DND-41 (cell line): ENCODE measurements at regions not wholly inside any gene's neighbourhood (a gene's known extent, or its start where the extent isn't known, plus 50 kb on each side); places are given as distances from the start of the nearest gene placed in this dataset.

Source experiments
- ATAC-seq: fragments of 200-7000 bp; cut with Tn5 transposase; 3 replicates; pipeline ENCODE4 v1.9.1; 2021; ENCODE audit warnings: low read depth; ENCODE audit not compliant: insufficient read depth
- DNase-seq: peaks from one replicate; pipeline ENCODE4 v3.0.0-alpha.2; 2020
- H2AFZ ChIP-seq: 2 replicates; pipeline ENCODE4 v1.6.0; 2012; ENCODE audit warnings: low read depth, low read length
- H3K27ac ChIP-seq: 2 replicates; pipeline ENCODE4 v1.5.1; 2012; ENCODE audit warnings: low read length, inconsistent platforms
- H3K27me3 ChIP-seq: fragments of 200-600 bp; sonication (generic); 2 replicates; pipeline ENCODE4 v1.6.0; 2012; ENCODE audit warnings: low read length, mild to moderate bottlenecking, inconsistent platforms; ENCODE audit not compliant: insufficient read depth, poor library complexity
- H3K36me3 ChIP-seq: 2 replicates; pipeline ENCODE4 v1.5.1; 2012; ENCODE audit warnings: low read length, inconsistent platforms; ENCODE audit not compliant: insufficient read depth
- H3K4me1 ChIP-seq: 2 replicates; pipeline ENCODE4 v1.5.1; 2012; ENCODE audit warnings: mild to moderate bottlenecking, low read length; ENCODE audit not compliant: insufficient read depth
- H3K4me2 ChIP-seq: 2 replicates; pipeline ENCODE4 v1.6.0; 2012; ENCODE audit warnings: mild to moderate bottlenecking, moderate library complexity, low read length, inconsistent platforms; ENCODE audit not compliant: insufficient read depth
- H3K4me3 ChIP-seq, 2 experiments: fragments of 200-600 bp in 1 of 2; shearing (Covaris generic) in 1 of 2; 2 replicates each; pipeline ENCODE4 v1.5.1; 2012 to 2016; ENCODE audit warnings: inconsistent platforms in 2 of 2, low read length in 2 of 2, mild to moderate bottlenecking in 2 of 2, low read depth in 1 of 2, moderate library complexity in 1 of 2
- H3K79me2 ChIP-seq: 2 replicates; pipeline ENCODE4 v1.6.0; 2012; ENCODE audit warnings: low read length, inconsistent platforms; ENCODE audit not compliant: insufficient read depth
- H3K9ac ChIP-seq: 2 replicates; pipeline ENCODE4 v1.6.0; 2012; ENCODE audit warnings: low read depth, mild to moderate bottlenecking, inconsistent platforms, low read length, moderate library complexity
- H3K9me3 ChIP-seq: 2 replicates; pipeline ENCODE4 v1.5.1; 2012; ENCODE audit warnings: low read length, moderate library complexity, mild to moderate bottlenecking, inconsistent platforms; ENCODE audit not compliant: insufficient read depth, severe bottlenecking
- H4K20me1 ChIP-seq: 2 replicates; pipeline ENCODE4 v1.6.0; 2012; ENCODE audit warnings: low read length; ENCODE audit not compliant: insufficient read depth
- EZH2 ChIP-seq: IDR thresholded peaks from 3 replicates; pipeline ENCODE4 v1.6.1; 2012; ENCODE audit warnings: borderline replicate concordance, low read depth, mild to moderate bottlenecking, moderate library complexity, low read length, inconsistent platforms; ENCODE audit not compliant: severe bottlenecking
- TF ChIP-seq, protein P1 (sequence below): IDR thresholded peaks from 2 replicates; pipeline ENCODE4 v1.5.1; 2012; ENCODE audit warnings: borderline replicate concordance, low read length, moderate library complexity, mild to moderate bottlenecking; ENCODE audit not compliant: poor library complexity, severe bottlenecking; ENCODE audit errors: extremely low read depth

GRCh38 chr6:8905757-8906156 is 470.4 kb upstream of the SLC35B3 start:
- Histone ChIP-seq H3K36me3 (no peaks in the 10 kb centered on the region), H3K27ac (no peak overlapping the region), H3K27me3 (no peaks in the 10 kb centered on the region), H3K9ac (no peak overlapping the region), H3K79me2 (no peaks in the 10 kb centered on the region), H3K9me3 (no peaks in the 10 kb centered on the region), H3K4me2 (no peak overlapping the region), H2AFZ (no peak overlapping the region), H3K4me1 (no peaks in the 10 kb centered on the region), H4K20me1 (no peaks in the 10 kb centered on the region), H3K4me3 (no peak overlapping the region)
- ATAC-seq (no peak), DNase-seq (no peak)
- no peak for TF ChIP-seq EZH2
- TF ChIP-seq, protein P1, sequence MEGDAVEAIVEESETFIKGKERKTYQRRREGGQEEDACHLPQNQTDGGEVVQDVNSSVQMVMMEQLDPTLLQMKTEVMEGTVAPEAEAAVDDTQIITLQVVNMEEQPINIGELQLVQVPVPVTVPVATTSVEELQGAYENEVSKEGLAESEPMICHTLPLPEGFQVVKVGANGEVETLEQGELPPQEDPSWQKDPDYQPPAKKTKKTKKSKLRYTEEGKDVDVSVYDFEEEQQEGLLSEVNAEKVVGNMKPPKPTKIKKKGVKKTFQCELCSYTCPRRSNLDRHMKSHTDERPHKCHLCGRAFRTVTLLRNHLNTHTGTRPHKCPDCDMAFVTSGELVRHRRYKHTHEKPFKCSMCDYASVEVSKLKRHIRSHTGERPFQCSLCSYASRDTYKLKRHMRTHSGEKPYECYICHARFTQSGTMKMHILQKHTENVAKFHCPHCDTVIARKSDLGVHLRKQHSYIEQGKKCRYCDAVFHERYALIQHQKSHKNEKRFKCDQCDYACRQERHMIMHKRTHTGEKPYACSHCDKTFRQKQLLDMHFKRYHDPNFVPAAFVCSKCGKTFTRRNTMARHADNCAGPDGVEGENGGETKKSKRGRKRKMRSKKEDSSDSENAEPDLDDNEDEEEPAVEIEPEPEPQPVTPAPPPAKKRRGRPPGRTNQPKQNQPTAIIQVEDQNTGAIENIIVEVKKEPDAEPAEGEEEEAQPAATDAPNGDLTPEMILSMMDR, result no peak

DNA sequence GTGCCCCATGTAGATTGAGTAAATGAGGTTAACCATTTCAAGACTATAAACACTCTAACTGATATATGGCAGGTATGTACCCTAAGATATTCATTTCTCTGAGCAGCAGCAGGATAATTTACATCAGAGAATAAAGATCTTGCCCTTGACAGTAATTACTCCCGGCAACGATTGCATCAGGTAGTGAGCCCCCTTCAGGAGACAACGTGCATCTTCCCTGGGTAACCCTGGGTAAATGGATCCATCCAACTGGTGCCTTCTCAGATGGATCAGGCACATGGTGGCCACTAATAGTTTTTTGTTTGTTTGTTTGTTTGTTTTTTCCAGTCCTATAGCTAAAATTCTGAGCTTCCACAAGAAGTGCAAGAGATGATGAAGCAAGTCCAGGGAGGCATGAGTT is 469.4 kb upstream of the SLC35B3 start:
- Histone ChIP-seq H3K27ac (no peak overlapping the region), H3K4me2 (no peak overlapping the region), H4K20me1 (no peaks in the 10 kb centered on the region), H3K27me3 (no peaks in the 10 kb centered on the region), H3K79me2 (no peaks in the 10 kb centered on the region), H2AFZ (no peak overlapping the region), H3K36me3 (no peaks in the 10 kb centered on the region), H3K9me3 (no peaks in the 10 kb centered on the region), H3K4me1 (no peaks in the 10 kb centered on the region), H3K9ac (no peak overlapping the region), H3K4me3 (no peak overlapping the region)
- DNase-seq (no peak), ATAC-seq (no peak)
- TF ChIP-seq, protein P1, result peak; percentile 39
- no peak for TF ChIP-seq EZH2

DNA sequence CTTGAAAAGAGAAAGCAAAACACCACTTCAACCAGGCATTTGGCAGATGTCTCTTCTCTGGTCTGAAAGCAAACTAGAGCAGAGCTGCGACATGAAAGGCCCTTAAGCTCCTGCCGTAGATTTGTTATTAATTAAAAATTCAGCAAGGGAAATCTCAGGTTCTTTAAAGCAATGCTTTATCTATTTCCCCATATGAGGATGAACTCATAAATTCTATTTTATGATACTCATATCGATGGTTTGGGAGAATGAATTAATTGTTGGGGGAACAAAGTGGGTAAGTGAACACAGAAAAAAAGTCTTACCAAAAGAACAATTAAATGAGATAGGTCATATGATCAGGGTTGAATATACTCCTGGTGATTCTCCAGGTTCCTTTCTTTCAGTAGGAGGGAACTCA is 464.7 kb upstream of the SLC35B3 start:
- H3K27me3 ChIP-seq, result no peaks in the 10 kb centered on the region
- H3K4me3 ChIP-seq, result no peak overlapping the region
- no peaks in the 10 kb centered on the region for H3K4me1 ChIP-seq
- TF ChIP-seq, protein P1, result no peak
- TF ChIP-seq EZH2, result no peak
- H3K9me3 ChIP-seq, result no peaks in the 10 kb centered on the region
- H4K20me1 ChIP-seq, result no peaks in the 10 kb centered on the region
- H3K9ac ChIP-seq, result no peak overlapping the region
- no peaks in the 10 kb centered on the region for H3K79me2 ChIP-seq
- DNase-seq, result no peak
- no peak overlapping the region for H3K4me2 ChIP-seq
- H2AFZ ChIP-seq, result no peak overlapping the region
- H3K36me3 ChIP-seq, result no peaks in the 10 kb centered on the region
- no peak for ATAC-seq
- H3K27ac ChIP-seq, result no peak overlapping the region

DNA sequence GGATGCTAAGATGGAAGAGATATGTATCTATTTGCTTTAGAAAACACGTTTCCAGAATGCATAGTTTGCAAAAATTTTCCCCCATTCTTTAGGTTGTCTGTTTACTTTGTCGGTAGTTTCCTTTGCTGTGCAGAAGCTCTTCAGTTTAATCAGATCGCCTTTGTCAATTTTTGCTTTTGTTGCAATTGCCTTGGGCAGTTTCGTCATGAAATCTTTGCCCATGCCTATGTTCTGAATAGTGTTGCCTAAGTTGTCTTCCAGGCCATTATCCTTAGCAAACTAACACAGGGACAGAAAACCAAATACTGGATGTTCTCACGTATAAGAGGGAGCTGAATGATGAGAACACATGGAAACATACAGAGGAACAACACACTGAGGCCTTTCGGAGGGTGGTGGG is 454.2 kb upstream of the SLC35B3 start:
- DNase-seq (no peak), ATAC-seq (no peak)
- H2AFZ ChIP-seq, result no peak overlapping the region
- H3K4me1 ChIP-seq, result no peaks in the 10 kb centered on the region
- H3K79me2 ChIP-seq, result no peaks in the 10 kb centered on the region
- H3K9me3 ChIP-seq, result no peaks in the 10 kb centered on the region
- H3K9ac ChIP-seq, result no peak overlapping the region
- H3K27ac ChIP-seq, result no peak overlapping the region
- no peak overlapping the region for H3K4me2 ChIP-seq
- H3K27me3 ChIP-seq, result no peaks in the 10 kb centered on the region
- H3K36me3 ChIP-seq, result no peaks in the 10 kb centered on the region
- no peak overlapping the region for H3K4me3 ChIP-seq
- no peak for TF ChIP-seq EZH2
- TF ChIP-seq, protein P1, result no peak
- no peaks in the 10 kb centered on the region for H4K20me1 ChIP-seq
